IMR-90 (cell line): ENCODE measurements at regions not wholly inside any gene's neighbourhood (a gene's known extent, or its start where the extent isn't known, plus 50 kb on each side); places are given as distances from the start of the nearest gene placed in this dataset.

Experiments
- ATAC-seq: fragments of 200-7000 bp; cut with Tn5 transposase; 2 replicates; pipeline ENCODE4 v1.9.1; 2020; ENCODE audit warnings: low read depth, mild to moderate bottlenecking, moderate library complexity
- BruUV-seq: library from RNA; stranded (reverse); fragments of 400-500 nt; replicated peaks from 2 replicates; lab custom pipeline; 2021; lab: Mats Ljungman, UMichigan
- CTCF ChIA-PET: fragments of 300-600 bp; formaldehyde crosslinking; extraction: SDS; loops from one replicate; lab custom pipeline; 2021; ENCODE audit warnings: antibody characterized with exemption; lab: Yijun Ruan, JAX
- POLR2A ChIA-PET: fragments of 300-600 bp; sonication (Branson Sonifier 250); formaldehyde crosslinking; loops from one replicate; lab custom pipeline; 2022; ENCODE audit warnings: antibody characterized with exemption; ENCODE audit not compliant: unreplicated experiment; lab: Charles Lee
- DNase-seq: peaks from one replicate; pipeline ENCODE4 v3.0.0; 2013
- H2AFZ ChIP-seq: replicated peaks from 2 replicates; pipeline ENCODE3; 2013; ENCODE audit warnings: low read length, mild to moderate bottlenecking; ENCODE audit not compliant: poor library complexity
- H2AK5ac ChIP-seq: 2 replicates; pipeline ENCODE4 v1.6.1; 2013; ENCODE audit warnings: low read depth, low read length, inconsistent platforms
- H2AK9ac ChIP-seq: replicated peaks from 2 replicates; pipeline ENCODE3; 2013; ENCODE audit warnings: mild to moderate bottlenecking, low read depth, low read length, moderate library complexity; ENCODE audit not compliant: poor library complexity
- H2BK120ac ChIP-seq: 2 replicates; pipeline ENCODE4 v1.6.1; 2013; ENCODE audit warnings: low read depth, low read length, inconsistent platforms
- H2BK15ac ChIP-seq: 3 replicates; pipeline ENCODE4 v1.6.1; 2013; ENCODE audit warnings: low read depth, low read length, inconsistent platforms
- H2BK20ac ChIP-seq: 2 replicates; pipeline ENCODE4 v1.6.1; 2013; ENCODE audit warnings: low read depth, mild to moderate bottlenecking, inconsistent platforms, low read length, moderate library complexity
- H2BK5ac ChIP-seq: 2 replicates; pipeline ENCODE4 v1.6.1; 2013; ENCODE audit warnings: mild to moderate bottlenecking, low read depth, low read length, inconsistent platforms; ENCODE audit not compliant: poor library complexity, severe bottlenecking
- H3K14ac ChIP-seq: replicated peaks from 2 replicates; pipeline ENCODE4 v1.6.1; 2013; ENCODE audit warnings: low read depth, low read length, inconsistent platforms
- H3K18ac ChIP-seq: 2 replicates; pipeline ENCODE4 v1.6.1; 2013; ENCODE audit warnings: low read depth, low read length, control low read depth
- H3K23ac ChIP-seq: 2 replicates; pipeline ENCODE4 v1.6.1; 2013; ENCODE audit warnings: low read depth, low read length, inconsistent platforms
- H3K27ac ChIP-seq: 2 replicates; pipeline ENCODE4 v1.5.1; 2013; ENCODE audit warnings: mild to moderate bottlenecking, control low read depth, low read length; ENCODE audit not compliant: insufficient read depth
- H3K27me3 ChIP-seq: 2 replicates; pipeline ENCODE4 v1.6.1; 2013; ENCODE audit warnings: low read length; ENCODE audit not compliant: control insufficient read depth, insufficient read depth
- H3K36me3 ChIP-seq: 2 replicates; pipeline ENCODE4 v1.6.1; 2013; ENCODE audit warnings: low read length, mixed read lengths; ENCODE audit not compliant: control insufficient read depth, insufficient read depth
- H3K4ac ChIP-seq: 2 replicates; pipeline ENCODE4 v1.6.1; 2013; ENCODE audit warnings: low read depth, low read length, inconsistent platforms
- H3K4me1 ChIP-seq: 2 replicates; pipeline ENCODE4 v1.6.1; 2013; ENCODE audit warnings: low read length, mixed read lengths; ENCODE audit not compliant: control insufficient read depth, insufficient read depth
- H3K4me2 ChIP-seq: 2 replicates; pipeline ENCODE4 v1.6.1; 2013; ENCODE audit warnings: low read depth, mild to moderate bottlenecking, control low read depth, low read length, moderate library complexity
- H3K4me3 ChIP-seq: 2 replicates; pipeline ENCODE4 v1.5.1; 2013; ENCODE audit warnings: low read depth, mild to moderate bottlenecking, control low read depth, low read length, moderate library complexity; ENCODE audit not compliant: insufficient read depth
- H3K56ac ChIP-seq: 2 replicates; pipeline ENCODE4 v1.6.1; 2013; ENCODE audit warnings: low read length, inconsistent platforms; ENCODE audit not compliant: insufficient read depth; ENCODE audit errors: extremely low read depth
- H3K79me1 ChIP-seq, 2 experiments: 2 replicates each; pipeline ENCODE4 v1.6.1; 2013; ENCODE audit warnings: low read length in 2 of 2, inconsistent platforms in 1 of 2, low read depth in 1 of 2
- H3K9ac ChIP-seq: 2 replicates; pipeline ENCODE4 v1.6.1; 2013; ENCODE audit warnings: low read depth, low read length, control low read depth
- H3K9me1 ChIP-seq: 2 replicates; pipeline ENCODE4 v1.6.1; 2013; ENCODE audit warnings: low read length, inconsistent platforms; ENCODE audit not compliant: insufficient read depth
- H3K9me3 ChIP-seq: 2 replicates; pipeline ENCODE4 v1.6.1; 2013; ENCODE audit warnings: low read length; ENCODE audit not compliant: control insufficient read depth, insufficient read depth
- H4K20me1 ChIP-seq: 2 replicates; pipeline ENCODE4 v1.6.1; 2013; ENCODE audit warnings: low read length, inconsistent platforms; ENCODE audit not compliant: insufficient read depth
- H4K5ac ChIP-seq: 2 replicates; pipeline ENCODE4 v1.6.1; 2013; ENCODE audit warnings: mild to moderate bottlenecking, low read depth, low read length, control low read depth
- H4K8ac ChIP-seq, 2 experiments: 2 replicates each; pipeline ENCODE4 v1.6.1; 2013; ENCODE audit warnings: low read depth in 2 of 2, low read length in 2 of 2, control low read depth in 1 of 2, inconsistent platforms in 1 of 2
- H4K91ac ChIP-seq: 2 replicates; pipeline ENCODE4 v1.6.1; 2013; ENCODE audit warnings: low read depth, low read length, inconsistent platforms; ENCODE audit not compliant: insufficient read depth
- CEBPB ChIP-seq: IDR thresholded peaks from 2 replicates; pipeline ENCODE4 v1.6.1; 2012; ENCODE audit warnings: low read depth, low read length, improper control_type of control experiment
- MAZ ChIP-seq: IDR thresholded peaks from 2 replicates; pipeline ENCODE4 v1.6.1; 2012; ENCODE audit warnings: low read depth, mild to moderate bottlenecking, low read length, improper control_type of control experiment, moderate library complexity, borderline replicate concordance
- MXI1 ChIP-seq: IDR thresholded peaks from 2 replicates; pipeline ENCODE4 v1.6.1; 2012; ENCODE audit warnings: low read depth, mild to moderate bottlenecking, low read length, moderate library complexity, borderline replicate concordance
- NFE2L2 ChIP-seq: fragments of 150-350 bp; IDR thresholded peaks from 2 replicates; pipeline ENCODE4 v1.6.1; 2016; ENCODE audit warnings: low read depth, mild to moderate bottlenecking, low read length
- RAD21 ChIP-seq: IDR thresholded peaks from 2 replicates; pipeline ENCODE4 v1.6.1; 2012; ENCODE audit warnings: low read length, improper control_type of control experiment
- RFX5 ChIP-seq: IDR thresholded peaks from 2 replicates; pipeline ENCODE4 v1.8.0; 2012; ENCODE audit warnings: low read depth, mild to moderate bottlenecking, low read length, moderate library complexity
- SMC3 ChIP-seq: fragments of 150-350 bp; IDR thresholded peaks from 2 replicates; pipeline ENCODE4 v1.6.1; 2016; ENCODE audit warnings: low read depth, mild to moderate bottlenecking, antibody characterized with exemption, low read length, moderate library complexity
- whole genome bisulfite sequencing, 2 experiments: methylation state at CpG; one replicate each; pipeline versions ENCODE4 v1.1.5 to v1.1.7; 2013; ENCODE audit warnings: missing lambda C conversion rate in 2 of 2; ENCODE audit not compliant: insufficient read length in 1 of 2; ENCODE audit errors: extremely low coverage in 2 of 2; 5-methylcytosine and 5-hydroxymethylcytosine counted together
- dilution Hi-C: fragments of 300-500 bp; cut with HindIII; formaldehyde crosslinking; loops from one replicate; pipeline ENCODE4 v1.14.3; 2018; ENCODE audit warnings: low sequenced_read_pairs; ENCODE audit not compliant: unreplicated experiment
- in situ Hi-C: fragments of 300-500 bp; cut with MboI; formaldehyde crosslinking; loops from 3 replicates; pipeline ENCODE4 v1.14.3; 2019; ENCODE audit warnings: low sequenced_read_pairs, inconsistent platforms, mixed read lengths
- intact Hi-C: fragments of 100-400 bp; cut with micrococcal nuclease; formaldehyde crosslinking; loops from 2 replicates; pipeline ENCODE4 v1.10.0; 2022
- TF ChIP-seq, protein P1 (sequence below): conservative IDR thresholded peaks from 2 replicates; pipeline ENCODE4 v1.5.1; 2012; ENCODE audit warnings: mild to moderate bottlenecking, low read depth, low read length, improper control_type of control experiment

GRCh38 chr5:3304346-3304745 lies 291.3 kb upstream of the IRX1 start:
- no peak overlapping the region for H3K23ac ChIP-seq
- intact Hi-C loops (loop anchor here (5.0 kb wide), 1 partner anchor 397 kb away; no protein-coding TSS in a partner anchor), dilution Hi-C loops (no loop called here), in situ Hi-C loops (no loop called here)
- no peaks in the 10 kb centered on the region for H3K36me3 ChIP-seq
- no peak overlapping the region for H3K4me2 ChIP-seq
- H4K20me1 ChIP-seq, result no peaks in the 10 kb centered on the region
- no peak overlapping the region for H3K27ac ChIP-seq
- H2AK9ac ChIP-seq, result no peak overlapping the region
- DNase-seq, result no peak
- no peak overlapping the region for H4K91ac ChIP-seq
- CTCF ChIA-PET, result no interaction called here
- H4K5ac ChIP-seq, result no peak overlapping the region
- H3K56ac ChIP-seq, result no peak overlapping the region
- H2BK15ac ChIP-seq, result no peak overlapping the region
- H3K9me3 ChIP-seq, result peaks cover 29% of the 10 kb centered on the region
- no CpG with 5 or more reads among the region's 10 CpGs for WGBS, 2 experiments
- H3K79me1 ChIP-seq, result no peaks in the 10 kb centered on the region
- no TSS peak for BruUV-seq
- H3K27me3 ChIP-seq, result no peaks in the 10 kb centered on the region
- H3K4me1 ChIP-seq, result no peaks in the 10 kb centered on the region
- no peak overlapping the region for H3K14ac ChIP-seq
- H3K9ac ChIP-seq, result no peak overlapping the region
- POLR2A ChIA-PET, result no interaction called here
- no peak overlapping the region for H2AK5ac ChIP-seq
- H2AFZ ChIP-seq, result no peak overlapping the region
- H4K8ac ChIP-seq, result no peak overlapping the region
- no peak overlapping the region for H3K4ac ChIP-seq
- H2BK20ac ChIP-seq, result no peak overlapping the region
- H3K4me3 ChIP-seq, result no peak overlapping the region
- no peak overlapping the region for H3K18ac ChIP-seq
- no peaks in the 10 kb centered on the region for H3K9me1 ChIP-seq
- TF ChIP-seq RFX5 (no peak), SMC3 (no peak), MAZ (no peak), NFE2L2 (no peak), MXI1 (no peak), RAD21 (no peak), CEBPB (no peak)
- TF ChIP-seq, protein P1, sequence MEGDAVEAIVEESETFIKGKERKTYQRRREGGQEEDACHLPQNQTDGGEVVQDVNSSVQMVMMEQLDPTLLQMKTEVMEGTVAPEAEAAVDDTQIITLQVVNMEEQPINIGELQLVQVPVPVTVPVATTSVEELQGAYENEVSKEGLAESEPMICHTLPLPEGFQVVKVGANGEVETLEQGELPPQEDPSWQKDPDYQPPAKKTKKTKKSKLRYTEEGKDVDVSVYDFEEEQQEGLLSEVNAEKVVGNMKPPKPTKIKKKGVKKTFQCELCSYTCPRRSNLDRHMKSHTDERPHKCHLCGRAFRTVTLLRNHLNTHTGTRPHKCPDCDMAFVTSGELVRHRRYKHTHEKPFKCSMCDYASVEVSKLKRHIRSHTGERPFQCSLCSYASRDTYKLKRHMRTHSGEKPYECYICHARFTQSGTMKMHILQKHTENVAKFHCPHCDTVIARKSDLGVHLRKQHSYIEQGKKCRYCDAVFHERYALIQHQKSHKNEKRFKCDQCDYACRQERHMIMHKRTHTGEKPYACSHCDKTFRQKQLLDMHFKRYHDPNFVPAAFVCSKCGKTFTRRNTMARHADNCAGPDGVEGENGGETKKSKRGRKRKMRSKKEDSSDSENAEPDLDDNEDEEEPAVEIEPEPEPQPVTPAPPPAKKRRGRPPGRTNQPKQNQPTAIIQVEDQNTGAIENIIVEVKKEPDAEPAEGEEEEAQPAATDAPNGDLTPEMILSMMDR, result no peak
- no peak overlapping the region for H2BK5ac ChIP-seq
- no peak for ATAC-seq
- H2BK120ac ChIP-seq, result no peak overlapping the region
